Muscle of back (tissue), 3 donors: ENCODE measurements at regions not wholly inside any gene's neighbourhood (a gene's known extent, or its start where the extent isn't known, plus 50 kb on each side); places are given as distances from the start of the nearest gene placed in this dataset.

Experiments used
- DNase-seq, 3 donors: peaks; one replicate each; pipeline versions ENCODE4 v3.0.0 to v3.0.0-alpha.2; 2013

- DNase-seq = peak in 2 of 3 donors; percentile 52 to 78
These were observed 403.1 kb upstream of the TRIB2 start for GRCh38 chr2:12313445-12314126.

- DNase-seq = peak in 1 of 3 donors; percentile 16
These were observed 402.5 kb upstream of the TRIB2 start for GRCh38 chr2:12314127-12314760.

GRCh38 chr2:12315224-12315623 is 401.5 kb upstream of the TRIB2 start:
- DNase-seq = no peak

GRCh38 chr2:12316476-12316875 is 400.3 kb upstream of the TRIB2 start:
- no peak for DNase-seq

GRCh38 chr2:12317286-12317685 is 399.4 kb upstream of the TRIB2 start:
- DNase-seq = no peak

- peak in 2 of 3 donors; percentile 27 to 64 for DNase-seq
These were observed 398.8 kb upstream of the TRIB2 start for GRCh38 chr2:12317814-12318426.

GRCh38 chr2:12318427-12319057 is 398.2 kb upstream of the TRIB2 start:
- peak; percentile 28 to 87 (median 56) for DNase-seq

- DNase-seq = peak in 1 of 3 donors; percentile 26
These were observed 396.6 kb upstream of the TRIB2 start for GRCh38 chr2:12320027-12320734.

- DNase-seq = peak; percentile 54 to 87 (median 81)
These were observed 395.6 kb upstream of the TRIB2 start for GRCh38 chr2:12320991-12321641.

GRCh38 chr2:12321886-12322285 is 394.9 kb upstream of the TRIB2 start:
- no peak for DNase-seq

- DNase-seq = no peak
These were observed 390.9 kb upstream of the TRIB2 start for GRCh38 chr2:12325806-12326205.

- no peak for DNase-seq
These were observed 390.1 kb upstream of the TRIB2 start for GRCh38 chr2:12326449-12327190.

GRCh38 chr2:12330916-12331315 is 385.8 kb upstream of the TRIB2 start:
- DNase-seq = no peak

GRCh38 chr2:12331698-12332097 is 385.0 kb upstream of the TRIB2 start:
- no peak for DNase-seq

GRCh38 chr2:12333293-12333692 is 383.4 kb upstream of the TRIB2 start:
- DNase-seq = no peak

- DNase-seq = peak in 1 of 3 donors; percentile 60
These were observed 382.2 kb upstream of the TRIB2 start for GRCh38 chr2:12334412-12334966.

GRCh38 chr2:12335131-12335530 is 381.6 kb upstream of the TRIB2 start:
- DNase-seq = peak; percentile 35 to 88 (median 69)

- no peak for DNase-seq
These were observed 380.7 kb upstream of the TRIB2 start for GRCh38 chr2:12335995-12336394.

- no peak for DNase-seq
These were observed 377.6 kb upstream of the TRIB2 start for GRCh38 chr2:12338946-12339697.

GRCh38 chr2:12340164-12340563 is 376.6 kb upstream of the TRIB2 start:
- peak in 2 of 3 donors; percentile 45 to 46 for DNase-seq
